Lower lobe of right lung (tissue), 2 donors: ENCODE measurements at regions not wholly inside any gene's neighbourhood (a gene's known extent, or its start where the extent isn't known, plus 50 kb on each side); places are given as distances from the start of the nearest gene placed in this dataset.

Experiments
- ATAC-seq, 2 donors: fragments of 200-7000 bp; cut with Tn5 transposase; one replicate each; pipeline ENCODE4 v1.9.1; 2020 to 2022; ENCODE audit warnings: mild to moderate bottlenecking in 2 of 2, moderate library complexity in 2 of 2
- DNase-seq: peaks from one replicate; pipeline ENCODE4 v3.0.0-alpha.2; 2020
- H3K27ac ChIP-seq: fragments of 200-600 bp; one replicate; pipeline ENCODE4 v1.8.0; 2022
- H3K27me3 ChIP-seq: fragments of 200-600 bp; one replicate; pipeline ENCODE4 v1.8.0; 2022; ENCODE audit warnings: low read depth
- H3K36me3 ChIP-seq: fragments of 200-600 bp; one replicate; pipeline ENCODE4 v1.8.0; 2022; ENCODE audit warnings: mild to moderate bottlenecking
- H3K4me1 ChIP-seq: fragments of 200-600 bp; one replicate; pipeline ENCODE4 v1.8.0; 2022
- H3K4me3 ChIP-seq: fragments of 200-600 bp; one replicate; pipeline ENCODE4 v1.8.0; 2022; ENCODE audit warnings: mild to moderate bottlenecking
- H3K9me3 ChIP-seq: fragments of 200-600 bp; one replicate; pipeline ENCODE4 v1.8.0; 2022
- intact Hi-C: fragments of 100-400 bp; cut with DNase I; formaldehyde crosslinking; loops from one replicate; pipeline ENCODE4 v1.11.0; 2022
- TF ChIP-seq, protein P1 (sequence below): fragments of 200-600 bp; IDR thresholded peaks from one replicate; pipeline ENCODE4 v1.8.0; 2022; ENCODE audit warnings: antibody characterized with exemption, mild to moderate bottlenecking
- donor health status: DM: no; HTN: yes; CAD: no; lungs with severe emphysema.

DNA sequence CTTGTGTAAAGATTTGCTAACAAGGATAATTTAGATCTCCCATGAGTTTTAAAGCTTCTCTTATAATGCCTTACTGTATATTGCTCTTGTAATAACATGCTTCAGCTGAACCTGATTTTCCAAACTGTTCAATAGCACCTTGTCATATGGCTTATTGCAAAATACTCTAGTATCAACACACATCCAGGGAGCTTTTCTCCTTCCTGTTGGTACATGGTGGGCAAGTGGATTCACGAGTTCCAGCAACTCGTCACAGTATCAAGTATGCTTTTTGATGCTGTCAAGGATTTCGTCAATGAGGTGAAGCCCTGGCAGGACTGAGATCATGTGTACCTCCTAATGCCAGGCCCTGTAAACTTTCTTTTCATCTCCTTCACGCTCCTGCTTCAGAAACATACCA lies 59.5 kb upstream of the ITPRID2 start:
- no peak for ATAC-seq
- H3K9me3 ChIP-seq, result no peaks in the 10 kb centered on the region
- no peaks in the 10 kb centered on the region for H3K4me1 ChIP-seq
- no peak overlapping the region for H3K27ac ChIP-seq
- no peak overlapping the region for H3K4me3 ChIP-seq
- no peaks in the 10 kb centered on the region for H3K27me3 ChIP-seq
- TF ChIP-seq, protein P1, sequence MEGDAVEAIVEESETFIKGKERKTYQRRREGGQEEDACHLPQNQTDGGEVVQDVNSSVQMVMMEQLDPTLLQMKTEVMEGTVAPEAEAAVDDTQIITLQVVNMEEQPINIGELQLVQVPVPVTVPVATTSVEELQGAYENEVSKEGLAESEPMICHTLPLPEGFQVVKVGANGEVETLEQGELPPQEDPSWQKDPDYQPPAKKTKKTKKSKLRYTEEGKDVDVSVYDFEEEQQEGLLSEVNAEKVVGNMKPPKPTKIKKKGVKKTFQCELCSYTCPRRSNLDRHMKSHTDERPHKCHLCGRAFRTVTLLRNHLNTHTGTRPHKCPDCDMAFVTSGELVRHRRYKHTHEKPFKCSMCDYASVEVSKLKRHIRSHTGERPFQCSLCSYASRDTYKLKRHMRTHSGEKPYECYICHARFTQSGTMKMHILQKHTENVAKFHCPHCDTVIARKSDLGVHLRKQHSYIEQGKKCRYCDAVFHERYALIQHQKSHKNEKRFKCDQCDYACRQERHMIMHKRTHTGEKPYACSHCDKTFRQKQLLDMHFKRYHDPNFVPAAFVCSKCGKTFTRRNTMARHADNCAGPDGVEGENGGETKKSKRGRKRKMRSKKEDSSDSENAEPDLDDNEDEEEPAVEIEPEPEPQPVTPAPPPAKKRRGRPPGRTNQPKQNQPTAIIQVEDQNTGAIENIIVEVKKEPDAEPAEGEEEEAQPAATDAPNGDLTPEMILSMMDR, result no peak
- no peak for DNase-seq
- no peaks in the 10 kb centered on the region for H3K36me3 ChIP-seq
- intact Hi-C loops, result no loop called here

DNA sequence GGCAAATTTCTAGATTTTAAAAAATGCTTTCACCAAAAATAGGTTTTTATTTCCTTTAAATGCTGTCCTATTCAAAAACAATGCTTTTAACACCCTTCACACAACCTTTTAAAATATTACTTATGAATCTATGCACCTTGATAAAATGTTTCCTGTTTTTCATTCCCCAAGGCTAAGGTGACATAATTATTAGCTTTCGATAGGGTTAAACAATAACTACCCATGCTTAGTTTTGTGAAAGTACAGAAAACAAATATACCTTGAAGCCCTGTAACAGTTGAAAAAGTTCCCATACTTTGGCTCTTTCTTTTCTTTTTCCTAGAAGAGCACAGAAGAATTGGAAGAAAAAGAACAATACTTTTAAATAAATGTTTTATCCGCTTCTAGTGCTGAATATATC lies 54.9 kb upstream of the ITPRID2 start:
- no peaks in the 10 kb centered on the region for H3K27me3 ChIP-seq
- TF ChIP-seq, protein P1, result no peak
- no peak overlapping the region for H3K27ac ChIP-seq
- H3K4me3 ChIP-seq, result no peak overlapping the region
- ATAC-seq (no peak), DNase-seq (no peak)
- H3K36me3 ChIP-seq, result no peaks in the 10 kb centered on the region
- H3K9me3 ChIP-seq, result no peaks in the 10 kb centered on the region
- no peaks in the 10 kb centered on the region for H3K4me1 ChIP-seq
- intact Hi-C loops, result no loop called here

DNA sequence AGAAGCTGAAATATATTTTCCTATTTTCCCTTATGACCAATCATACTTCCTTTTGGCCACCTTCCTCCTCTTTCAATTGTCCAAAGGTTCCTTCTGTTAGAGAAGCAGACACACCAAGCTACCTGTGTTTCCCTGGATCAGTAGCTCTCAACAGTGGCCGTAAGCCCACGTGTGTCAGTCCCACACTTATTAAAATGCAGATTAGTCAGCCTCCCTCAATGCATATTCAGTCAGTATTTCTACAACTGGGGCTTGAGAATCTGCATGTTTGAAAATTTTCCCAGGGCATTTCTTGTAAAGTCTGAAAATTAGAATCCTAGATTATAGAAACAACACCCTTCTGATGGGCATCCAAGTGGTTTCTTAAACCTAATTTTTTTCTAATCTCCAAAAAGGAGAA lies 54.0 kb upstream of the ITPRID2 start:
- ATAC-seq, result no peak
- TF ChIP-seq, protein P1, result no peak

DNA sequence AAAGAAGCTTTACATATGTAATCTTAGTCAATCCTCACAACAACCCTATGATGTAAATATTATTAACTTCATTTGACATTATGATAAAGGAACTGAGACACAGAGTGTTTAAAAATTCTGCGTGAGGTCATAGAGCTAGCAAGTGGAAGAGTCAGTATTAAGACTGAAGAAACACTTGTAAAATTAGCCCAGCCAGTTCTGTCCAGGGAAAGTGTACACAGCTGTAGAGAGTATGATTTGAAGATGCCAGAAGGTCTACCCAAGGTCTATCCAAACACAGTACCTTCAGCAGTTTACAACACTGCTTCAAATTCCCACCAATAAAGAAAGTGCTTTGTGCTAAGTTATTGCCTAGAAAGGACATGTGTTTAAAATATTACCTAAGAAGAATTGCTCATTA lies 51.7 kb upstream of the ITPRID2 start:
- intact Hi-C loops, result no loop called here
- ATAC-seq (no peak), DNase-seq (no peak)
- Histone ChIP-seq H3K4me1 (no peaks in the 10 kb centered on the region), H3K36me3 (no peaks in the 10 kb centered on the region), H3K4me3 (no peak overlapping the region), H3K27ac (no peak overlapping the region), H3K27me3 (no peaks in the 10 kb centered on the region), H3K9me3 (no peaks in the 10 kb centered on the region)
- TF ChIP-seq, protein P1, result no peak

More for the DNA sequence above, 54.0 kb upstream of the ITPRID2 start:
- Histone ChIP-seq H3K27me3 (no peaks in the 10 kb centered on the region), H3K4me1 (no peaks in the 10 kb centered on the region), H3K36me3 (no peaks in the 10 kb centered on the region), H3K4me3 (no peak overlapping the region), H3K27ac (no peak overlapping the region), H3K9me3 (no peaks in the 10 kb centered on the region)
- intact Hi-C loops, result no loop called here
- no peak for DNase-seq

DNA sequence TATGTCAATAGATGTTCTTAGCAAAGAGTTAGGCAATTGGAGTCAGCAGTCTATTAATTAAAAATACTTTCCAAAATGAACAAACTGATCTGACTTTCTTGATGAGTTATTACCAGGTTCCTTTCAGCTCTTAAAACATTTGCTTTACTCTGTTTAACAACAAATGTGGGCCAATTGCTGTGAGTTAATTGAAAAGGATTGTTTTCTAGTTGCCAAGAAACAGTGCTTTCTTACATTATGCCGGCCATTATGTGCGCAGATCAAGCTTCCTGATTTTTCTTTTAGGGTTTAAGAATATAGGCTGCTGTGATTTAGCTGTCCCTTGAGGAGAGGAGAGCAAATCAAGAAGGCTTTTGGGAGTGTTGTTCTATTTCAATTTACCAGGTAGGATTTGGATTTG lies 50.5 kb upstream of the ITPRID2 start:
- ATAC-seq (no peak), DNase-seq (no peak)
- Histone ChIP-seq H3K4me1 (no peaks in the 10 kb centered on the region), H3K27ac (no peak overlapping the region), H3K36me3 (no peaks in the 10 kb centered on the region), H3K9me3 (no peaks in the 10 kb centered on the region), H3K4me3 (no peak overlapping the region), H3K27me3 (no peaks in the 10 kb centered on the region)
- intact Hi-C loops, result no loop called here
- TF ChIP-seq, protein P1, result no peak
